HepG2 (cell line): ENCODE measurements at regions not wholly inside any gene's neighbourhood (a gene's known extent, or its start where the extent isn't known, plus 50 kb on each side); places are given as distances from the start of the nearest gene placed in this dataset.

ENCODE experiments used
- ATAC-seq: fragments of 200-7000 bp; cut with Tn5 transposase; 3 replicates; pipeline ENCODE4 v1.9.1; 2020; ENCODE audit warnings: mild to moderate bottlenecking, moderate library complexity
- BruUV-seq: library from RNA; stranded (reverse); fragments of 400-500 nt; replicated peaks from 2 replicates; lab custom pipeline; 2021; lab: Mats Ljungman, UMichigan
- CTCF ChIA-PET: fragments of 300-600 bp; formaldehyde crosslinking; extraction: SDS; loops from one replicate; lab custom pipeline; 2021; ENCODE audit warnings: low total read pairs, inconsistent platforms, low intra/inter-chr PET ratio; lab: Yijun Ruan, JAX
- POLR2A ChIA-PET: fragments of 350-600 bp; sonication (Branson Sonifier 250); formaldehyde crosslinking; loops from one replicate; lab custom pipeline; 2020; ENCODE audit warnings: antibody characterized with exemption, inconsistent platforms; lab: Yijun Ruan, JAX
- DNase-seq: peaks from one replicate; pipeline ENCODE4 v3.0.0-alpha.2; 2015; ENCODE audit warnings: low spot score
- FAIRE-seq: peaks from 3 replicates; lab custom pipeline; 2011; peaks lifted over from hg19 to GRCh38; lab: Jason Lieb, UNC
- H2AFZ ChIP-seq: one replicate; pipeline ENCODE4 v1.6.1; 2011; ENCODE audit warnings: low read length, inconsistent platforms
- H3K27ac ChIP-seq: fragments of 300-600 bp; 3 replicates; pipeline ENCODE4 v1.8.0; 2011; ENCODE audit warnings: mixed run types, mild to moderate bottlenecking, mixed read lengths, low read length, inconsistent platforms; ENCODE audit not compliant: insufficient read depth; ENCODE audit errors: extremely low read length
- H3K27me3 ChIP-seq, 2 experiments: fragments of 200-600 bp in 1 of 2; 2 replicates in 1 of 2; 3 replicates in 1 of 2; pipeline versions ENCODE4 v1.6.0 to v1.8.0; 2011; ENCODE audit warnings: low read length in 2 of 2, mild to moderate bottlenecking in 2 of 2, moderate library complexity in 2 of 2, inconsistent platforms in 1 of 2; ENCODE audit not compliant: insufficient read depth in 2 of 2, control insufficient read depth in 1 of 2
- H3K36me3 ChIP-seq, 2 experiments: fragments of 200-600 bp in 1 of 2; replicated peaks in 1 of 2; 2 replicates in 1 of 2; 3 replicates in 1 of 2; pipeline versions ENCODE4 v1.5.1 to v1.8.0; 2011; ENCODE audit warnings: low read length in 2 of 2, inconsistent platforms in 1 of 2; ENCODE audit not compliant: insufficient read depth in 2 of 2, control insufficient read depth in 1 of 2
- H3K4me1 ChIP-seq: 2 replicates; pipeline ENCODE4 v1.5.1; 2012; ENCODE audit warnings: low read length, inconsistent platforms; ENCODE audit not compliant: insufficient read depth
- H3K4me2 ChIP-seq: 2 replicates; pipeline ENCODE4 v1.6.0; 2011; ENCODE audit warnings: low read depth, low read length, inconsistent platforms
- H3K4me3 ChIP-seq, 3 experiments: fragments of 200-600 bp in 1 of 3; sonication (generic), shearing (Covaris generic) in 1 of 3; replicated peaks in 1 of 3; 2 replicates each; pipeline ENCODE4 v1.5.1; 2011 to 2016; ENCODE audit warnings: low read length in 3 of 3, inconsistent platforms in 2 of 3, low read depth in 2 of 3, mild to moderate bottlenecking in 2 of 3, control low read depth in 1 of 3, mixed read lengths in 1 of 3; ENCODE audit not compliant: insufficient read depth in 1 of 3
- H3K79me2 ChIP-seq: one replicate; pipeline ENCODE4 v1.6.1; 2011; ENCODE audit warnings: low read length, inconsistent platforms; ENCODE audit not compliant: insufficient read depth
- H3K9ac ChIP-seq: 2 replicates; pipeline ENCODE4 v1.6.0; 2011; ENCODE audit warnings: mild to moderate bottlenecking, low read depth, low read length, inconsistent platforms; ENCODE audit not compliant: insufficient read depth
- H3K9me3 ChIP-seq: 2 replicates; pipeline ENCODE4 v1.5.1; 2012; ENCODE audit warnings: mild to moderate bottlenecking, low read length
- H4K20me1 ChIP-seq: 2 replicates; pipeline ENCODE4 v1.6.0; 2011; ENCODE audit warnings: inconsistent platforms, mild to moderate bottlenecking, low read length, moderate library complexity; ENCODE audit not compliant: insufficient read depth
- IKZF1 ChIP-seq: fragments of 450-650 bp; IDR thresholded peaks from 2 replicates; pipeline ENCODE4 v1.7.1; 2016
- JUND ChIP-seq: sonication (generic); formaldehyde crosslinking; IDR thresholded peaks from 2 replicates; pipeline ENCODE4 v1.8.0; 2022; ENCODE audit warnings: mild to moderate bottlenecking, missing genetic modification reagents
- KLF16 ChIP-seq, 2 experiments: sonication (generic) in 1 of 2; formaldehyde crosslinking in 1 of 2; IDR thresholded peaks; 2 replicates each; pipeline versions ENCODE4 v1.6.1 to v1.8.0; 2016 to 2023; ENCODE audit warnings: missing genetic modification reagents in 2 of 2, missing compliant biosample characterization in 1 of 2
- MAFK ChIP-seq, 2 experiments: IDR thresholded peaks in 1 of 2; conservative IDR thresholded peaks in 1 of 2; 2 replicates each; pipeline ENCODE4 v1.6.1; 2011; ENCODE audit warnings: improper control_type of control experiment in 2 of 2, low read length in 2 of 2
- NR0B2 ChIP-seq: sonication (generic); formaldehyde crosslinking; IDR thresholded peaks from 2 replicates; pipeline ENCODE4 v1.4.0; 2020; ENCODE audit warnings: mild to moderate bottlenecking, missing genetic modification reagents
- RFX1 ChIP-seq: fragments of 450-650 bp; IDR thresholded peaks from 2 replicates; pipeline ENCODE4 v1.6.1; 2017
- SNAPC2 ChIP-seq: sonication (generic); formaldehyde crosslinking; IDR thresholded peaks from 2 replicates; pipeline ENCODE4 v1.8.1; 2022; ENCODE audit warnings: mild to moderate bottlenecking, missing genetic modification reagents
- SYNCRIP ChIP-seq: fragments of 200-400 bp; formaldehyde crosslinking; IDR thresholded peaks from 2 replicates; pipeline ENCODE4 v1.6.1; 2018; ENCODE audit warnings: mild to moderate bottlenecking, low read depth, low read length; ENCODE audit not compliant: insufficient read depth
- THRA ChIP-seq: sonication (generic); formaldehyde crosslinking; IDR thresholded peaks from 2 replicates; pipeline ENCODE4 v1.4.0; 2020; ENCODE audit warnings: missing genetic modification reagents, borderline replicate concordance
- U2AF2 ChIP-seq: fragments of 200-400 bp; formaldehyde crosslinking; IDR thresholded peaks from 2 replicates; pipeline ENCODE4 v1.6.1; 2017; ENCODE audit warnings: low read depth, mild to moderate bottlenecking, low read length
- ZBTB25 ChIP-seq: IDR thresholded peaks from 2 replicates; pipeline ENCODE4 v1.6.1; 2018; ENCODE audit warnings: missing genetic modification reagents
- ZMYM4 ChIP-seq: sonication (generic); formaldehyde crosslinking; IDR thresholded peaks from 2 replicates; pipeline ENCODE4 v1.8.1; 2023; ENCODE audit warnings: mild to moderate bottlenecking, missing genetic modification reagents
- ZNF441 ChIP-seq: sonication (generic); formaldehyde crosslinking; IDR thresholded peaks from 2 replicates; pipeline ENCODE4 v1.7.0; 2021; ENCODE audit warnings: missing genetic modification reagents, borderline replicate concordance
- ZNF530 ChIP-seq: sonication (generic); formaldehyde crosslinking; IDR thresholded peaks from 2 replicates; pipeline ENCODE4 v1.5.0; 2020; ENCODE audit warnings: low read depth, mild to moderate bottlenecking, missing genetic modification reagents
- ZNF775 ChIP-seq: sonication (generic); formaldehyde crosslinking; IDR thresholded peaks from 2 replicates; pipeline ENCODE4 v1.4.0; 2020; ENCODE audit warnings: missing genetic modification reagents, mild to moderate bottlenecking, moderate library complexity, borderline replicate concordance
- ZNF780A ChIP-seq: sonication (generic); formaldehyde crosslinking; IDR thresholded peaks from 2 replicates; pipeline ENCODE4 v1.8.0; 2022; ENCODE audit warnings: mild to moderate bottlenecking, missing genetic modification reagents, moderate library complexity
- WGBS: methylation state at CpG from one replicate; pipeline ENCODE4 v1.1.6; 2017; ENCODE audit warnings: low lambda C conversion rate; 5-methylcytosine and 5-hydroxymethylcytosine counted together
- in situ Hi-C: cut with HindIII; loops from 2 replicates; pipeline ENCODE4 v1.10.0; 2017; ENCODE audit warnings: low pct_unique_long_range_greater_than_20kb; ENCODE audit not compliant: extremely low pct_ligation_motif_present
- intact Hi-C: fragments of 100-400 bp; cut with micrococcal nuclease; formaldehyde crosslinking; loops from one replicate; pipeline ENCODE4 v1.10.0; 2022; ENCODE audit not compliant: unreplicated experiment

- no peak for TF ChIP-seq SYNCRIP
- TF ChIP-seq, all 625 proteins: peak for 0
Observed at GRCh38 chr21:20270365-20271055, 727.7 kb upstream of the NCAM2 start (continued).

GRCh38 chr21:20272791-20273362, 725.3 kb upstream of the NCAM2 start:
- no peak for DNase-seq
- CTCF ChIA-PET = no interaction called here
- Histone ChIP-seq H3K36me3 (no peaks in the 10 kb centered on the region), H3K27me3 (no peaks in the 10 kb centered on the region), H3K4me2 (no peak overlapping the region), H3K27ac (no peak overlapping the region), H3K9ac (no peak overlapping the region), H3K4me3 (no peak overlapping the region), H4K20me1 (no peaks in the 10 kb centered on the region), H2AFZ (no peak overlapping the region), H3K4me1 (no peaks in the 10 kb centered on the region), H3K79me2 (no peaks in the 10 kb centered on the region), H3K9me3 (peaks cover 81% of the 10 kb centered on the region)
- TF ChIP-seq ZNF441 (CRISPR knock-in tag) (no peak), U2AF2 (no peak), KLF16 (CRISPR knock-in tag; IDR thresholded peaks at IDR 0.05) (no peak), ZNF775 (CRISPR knock-in tag) (no peak), JUND (no peak), RFX1 (no peak), ZMYM4 (no peak), THRA (CRISPR knock-in tag) (no peak), ZNF530 (no peak), SNAPC2 (CRISPR knock-in tag) (no peak), NR0B2 (CRISPR knock-in tag) (no peak), IKZF1 (no peak), ZBTB25 (CRISPR knock-in tag) (no peak), MAFK (conservative IDR thresholded peaks at IDR 0.05 in 1 of 2, IDR thresholded peaks at IDR 0.05 in 1 of 2; ENCODE audit: low read length in 2 of 2) (no peak), ZNF780A (CRISPR knock-in tag) (no peak)
- in situ Hi-C loops = no loop called here
- 18% methylated on average over 5 of the region's 5 CpGs for WGBS
- no TSS peak for BruUV-seq
- intact Hi-C loops = no loop called here
- no peak for FAIRE-seq
- POLR2A ChIA-PET = no interaction called here
- no peak for ATAC-seq
